H1 (cell line): ENCODE measurements at regions not wholly inside any gene's neighbourhood (a gene's known extent, or its start where the extent isn't known, plus 50 kb on each side); places are given as distances from the start of the nearest gene placed in this dataset. TPM values are rescaled to one million over a fixed set of nuclear protein-coding genes. Genes with fewer than 3 reads are reported as not detected.

Experiments
- small RNA-seq: library from polyadenylated mRNA; stranded (forward); fragments of <200 nt; extraction: miRNeasy Mini kit (QIAGEN cat#:217004); gene quantifications from one replicate; pipeline ENCODE3, GENCODE V24; 2013; ENCODE audit not compliant: insufficient read depth

Small RNAs in the stretch of these regions (small RNA-seq; reads per million reads assigned to genes)
- not detected for gene RF00072
